ENCODE measurements at regions not wholly inside any gene's neighbourhood (a gene's known extent, or its start where the extent isn't known, plus 50 kb on each side); places are given as distances from the start of the nearest gene placed in this dataset.

- no peak overlapping the region for H3K27ac ChIP-seq (ENCODE audit: control insufficient read depth, insufficient read depth, low read length)
- DNase-seq (ENCODE audit: low read depth, low spot score) (no peak), FAIRE-seq (no peak)
- H3K4me3 ChIP-seq (ENCODE audit: control insufficient read depth in 2 of 3, extremely low read depth in 1 of 3, insufficient read depth in 2 of 3, low read depth in 1 of 3, low read length in 3 of 3), result no peak overlapping the region
- H3K9me1 ChIP-seq (ENCODE audit: control insufficient read depth, extremely low read depth, insufficient read depth, low read length), result no peaks in the 10 kb centered on the region
- dilution Hi-C loops (cut with MboI; ENCODE audit: extremely low pct_ligation_motif_present, low sequenced_read_pairs), result no loop called here
- H3K4me2 ChIP-seq (ENCODE audit: control insufficient read depth, extremely low read depth, insufficient read depth, low read depth, low read length), result no peak overlapping the region
- no peaks in the 10 kb centered on the region for H3K36me3 ChIP-seq (ENCODE audit: control insufficient read depth in 2 of 2, extremely low read depth in 1 of 2, insufficient read depth in 2 of 2, low read length in 2 of 2)
- no peak for TF ChIP-seq EZH2 (IDR thresholded peaks at IDR 0.05; ENCODE audit: low read length)
- TF ChIP-seq, protein P1, sequence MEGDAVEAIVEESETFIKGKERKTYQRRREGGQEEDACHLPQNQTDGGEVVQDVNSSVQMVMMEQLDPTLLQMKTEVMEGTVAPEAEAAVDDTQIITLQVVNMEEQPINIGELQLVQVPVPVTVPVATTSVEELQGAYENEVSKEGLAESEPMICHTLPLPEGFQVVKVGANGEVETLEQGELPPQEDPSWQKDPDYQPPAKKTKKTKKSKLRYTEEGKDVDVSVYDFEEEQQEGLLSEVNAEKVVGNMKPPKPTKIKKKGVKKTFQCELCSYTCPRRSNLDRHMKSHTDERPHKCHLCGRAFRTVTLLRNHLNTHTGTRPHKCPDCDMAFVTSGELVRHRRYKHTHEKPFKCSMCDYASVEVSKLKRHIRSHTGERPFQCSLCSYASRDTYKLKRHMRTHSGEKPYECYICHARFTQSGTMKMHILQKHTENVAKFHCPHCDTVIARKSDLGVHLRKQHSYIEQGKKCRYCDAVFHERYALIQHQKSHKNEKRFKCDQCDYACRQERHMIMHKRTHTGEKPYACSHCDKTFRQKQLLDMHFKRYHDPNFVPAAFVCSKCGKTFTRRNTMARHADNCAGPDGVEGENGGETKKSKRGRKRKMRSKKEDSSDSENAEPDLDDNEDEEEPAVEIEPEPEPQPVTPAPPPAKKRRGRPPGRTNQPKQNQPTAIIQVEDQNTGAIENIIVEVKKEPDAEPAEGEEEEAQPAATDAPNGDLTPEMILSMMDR (optimal IDR thresholded peaks at IDR 0.05 in 1 of 3, IDR thresholded peaks at IDR 0.05 in 1 of 3, conservative IDR thresholded peaks at IDR 0.05 in 1 of 3; ENCODE audit: extremely low read depth in 1 of 3, insufficient read depth in 2 of 3, low read length in 3 of 3), result no peak
- no peak overlapping the region for H3K9ac ChIP-seq (ENCODE audit: control insufficient read depth, extremely low read depth, insufficient read depth, low read length)
- no peaks in the 10 kb centered on the region for H3K4me1 ChIP-seq (ENCODE audit: control insufficient read depth, extremely low read depth, insufficient read depth, low read length)
- no peak overlapping the region for H2AFZ ChIP-seq (ENCODE audit: control insufficient read depth, low read length)
- no peaks in the 10 kb centered on the region for H3K27me3 ChIP-seq (ENCODE audit: control insufficient read depth, extremely low read depth, insufficient read depth, low read length)
- no peaks in the 10 kb centered on the region for H3K9me3 ChIP-seq (ENCODE audit: control insufficient read depth, low read depth, low read length)
- no peaks in the 10 kb centered on the region for H4K20me1 ChIP-seq (ENCODE audit: control insufficient read depth, extremely low read depth, insufficient read depth, low read length)
- no peaks in the 10 kb centered on the region for H3K79me2 ChIP-seq (ENCODE audit: control insufficient read depth, insufficient read depth, low read length)
Measured at GRCh38 chr4:185999207-185999606, 69.7 kb upstream of the TLR3 start.

- Histone ChIP-seq H3K9ac (ENCODE audit: control insufficient read depth, extremely low read depth, insufficient read depth, low read length) (no peak overlapping the region), H2AFZ (ENCODE audit: control insufficient read depth, low read length) (no peak overlapping the region), H4K20me1 (ENCODE audit: control insufficient read depth, extremely low read depth, insufficient read depth, low read length) (no peaks in the 10 kb centered on the region), H3K36me3 (ENCODE audit: control insufficient read depth in 2 of 2, extremely low read depth in 1 of 2, insufficient read depth in 2 of 2, low read length in 2 of 2) (no peaks in the 10 kb centered on the region), H3K27me3 (ENCODE audit: control insufficient read depth, extremely low read depth, insufficient read depth, low read length) (no peaks in the 10 kb centered on the region), H3K9me3 (ENCODE audit: control insufficient read depth, low read depth, low read length) (no peaks in the 10 kb centered on the region), H3K4me1 (ENCODE audit: control insufficient read depth, extremely low read depth, insufficient read depth, low read length) (no peaks in the 10 kb centered on the region), H3K4me2 (ENCODE audit: control insufficient read depth, extremely low read depth, insufficient read depth, low read depth, low read length) (no peak overlapping the region), H3K27ac (ENCODE audit: control insufficient read depth, insufficient read depth, low read length) (no peak overlapping the region), H3K9me1 (ENCODE audit: control insufficient read depth, extremely low read depth, insufficient read depth, low read length) (no peaks in the 10 kb centered on the region), H3K4me3 (ENCODE audit: control insufficient read depth in 2 of 3, extremely low read depth in 1 of 3, insufficient read depth in 2 of 3, low read depth in 1 of 3, low read length in 3 of 3) (no peak overlapping the region), H3K79me2 (ENCODE audit: control insufficient read depth, insufficient read depth, low read length) (no peaks in the 10 kb centered on the region)
- DNase-seq (ENCODE audit: low read depth, low spot score) (no peak), FAIRE-seq (no peak)
- dilution Hi-C loops (cut with MboI; ENCODE audit: extremely low pct_ligation_motif_present, low sequenced_read_pairs), result loop anchor here (25.0 kb wide), 1 partner anchor 366 kb away; no protein-coding TSS in a partner anchor
- TF ChIP-seq EZH2 (IDR thresholded peaks at IDR 0.05; ENCODE audit: low read length), result no peak
- TF ChIP-seq, protein P1 (optimal IDR thresholded peaks at IDR 0.05 in 1 of 3, IDR thresholded peaks at IDR 0.05 in 1 of 3, conservative IDR thresholded peaks at IDR 0.05 in 1 of 3; ENCODE audit: extremely low read depth in 1 of 3, insufficient read depth in 2 of 3, low read length in 3 of 3), result no peak
Measured at GRCh38 chr4:186002853-186003252, 66.1 kb upstream of the TLR3 start.
